PC-9 (cell line): ENCODE measurements at regions not wholly inside any gene's neighbourhood (a gene's known extent, or its start where the extent isn't known, plus 50 kb on each side); places are given as distances from the start of the nearest gene placed in this dataset.
"Not testable (repeated sequence)": the region's sequence is repeated elsewhere in the genome, so short reads cannot be mapped to it uniquely, and the experiment has no call there.

Experiments
- BruUV-seq: library from RNA; stranded (reverse); fragments of 400-500 nt; replicated peaks from 2 replicates; lab custom pipeline; 2021; lab: Mats Ljungman, UMichigan
- CTCF ChIA-PET: fragments of 300-600 bp; sonication (Branson Sonifier 250); formaldehyde crosslinking; loops from one replicate; lab custom pipeline; 2022; ENCODE audit warnings: antibody characterized with exemption; lab: Charles Lee
- POLR2A ChIA-PET: fragments of 300-600 bp; sonication (Branson Sonifier 250); formaldehyde crosslinking; loops from one replicate; lab custom pipeline; 2022; ENCODE audit warnings: antibody characterized with exemption; ENCODE audit not compliant: unreplicated experiment; lab: Charles Lee
- DNase-seq, 2 experiments: peaks; one replicate each; pipeline versions ENCODE4 v3.0.0 to v3.0.0-alpha.2; 2015 to 2022; ENCODE audit warnings: mixed read lengths in 1 of 2
- H2AFZ ChIP-seq: fragments of 200-600 bp; sonication (generic); 2 replicates; pipeline ENCODE4 v1.8.1; 2017; ENCODE audit warnings: antibody characterized with exemption
- H3F3A ChIP-seq: fragments of 200-600 bp; sonication (generic); 2 replicates; pipeline ENCODE4 v1.8.1; 2017; ENCODE audit warnings: antibody characterized with exemption, mild to moderate bottlenecking, low read depth; ENCODE audit not compliant: insufficient read depth
- H3K27ac ChIP-seq: fragments of 200-600 bp; sonication (generic); 2 replicates; pipeline ENCODE4 v1.6.1; 2016; ENCODE audit warnings: mixed run types
- H3K27me3 ChIP-seq: fragments of 200-600 bp; sonication (generic); 2 replicates; pipeline ENCODE4 v1.6.1; 2016; ENCODE audit warnings: low read depth, mixed run types; ENCODE audit not compliant: insufficient read depth
- H3K36me3 ChIP-seq: fragments of 200-600 bp; sonication (generic); 2 replicates; pipeline ENCODE4 v1.6.1; 2016; ENCODE audit warnings: low read depth, mixed run types
- H3K4me1 ChIP-seq: fragments of 200-600 bp; sonication (generic); replicated peaks from 2 replicates; pipeline ENCODE4 v1.6.1; 2016; ENCODE audit warnings: mixed run types; ENCODE audit not compliant: insufficient read depth
- H3K4me2 ChIP-seq: fragments of 200-600 bp; sonication (generic); 2 replicates; pipeline ENCODE4 v1.6.1; 2017; ENCODE audit warnings: mixed run types
- H3K4me3 ChIP-seq: fragments of 200-600 bp; sonication (generic); 2 replicates; pipeline ENCODE4 v1.6.1; 2016; ENCODE audit warnings: mixed run types
- H3K79me2 ChIP-seq: fragments of 200-600 bp; sonication (generic); 2 replicates; pipeline ENCODE4 v1.6.1; 2017; ENCODE audit warnings: low read depth, mixed run types
- H3K9me2 ChIP-seq: fragments of 200-600 bp; sonication (generic); 2 replicates; pipeline ENCODE4 v1.8.1; 2017; ENCODE audit warnings: mild to moderate bottlenecking; ENCODE audit not compliant: insufficient read depth
- H3K9me3 ChIP-seq: fragments of 200-600 bp; sonication (generic); 2 replicates; pipeline ENCODE4 v1.8.1; 2016; ENCODE audit warnings: low read depth; ENCODE audit not compliant: insufficient read depth
- H4K20me1 ChIP-seq: fragments of 200-600 bp; sonication (generic); 2 replicates; pipeline ENCODE4 v1.8.1; 2017; ENCODE audit not compliant: insufficient read depth
- EZH2 ChIP-seq: fragments of 200-600 bp; sonication (generic); IDR thresholded peaks from 2 replicates; pipeline ENCODE4 v1.8.0; 2017; ENCODE audit warnings: antibody characterized with exemption, low read depth
- intact Hi-C: fragments of 100-400 bp; cut with micrococcal nuclease; formaldehyde crosslinking; loops from one replicate; pipeline ENCODE4 v1.10.0; 2022; ENCODE audit not compliant: unreplicated experiment
- TF ChIP-seq, protein P1 (sequence below): fragments of 200-600 bp; sonication (generic); conservative IDR thresholded peaks from 2 replicates; pipeline ENCODE4 v1.6.1; 2017; ENCODE audit warnings: mixed run types, antibody characterized with exemption, mild to moderate bottlenecking, moderate library complexity

DNA sequence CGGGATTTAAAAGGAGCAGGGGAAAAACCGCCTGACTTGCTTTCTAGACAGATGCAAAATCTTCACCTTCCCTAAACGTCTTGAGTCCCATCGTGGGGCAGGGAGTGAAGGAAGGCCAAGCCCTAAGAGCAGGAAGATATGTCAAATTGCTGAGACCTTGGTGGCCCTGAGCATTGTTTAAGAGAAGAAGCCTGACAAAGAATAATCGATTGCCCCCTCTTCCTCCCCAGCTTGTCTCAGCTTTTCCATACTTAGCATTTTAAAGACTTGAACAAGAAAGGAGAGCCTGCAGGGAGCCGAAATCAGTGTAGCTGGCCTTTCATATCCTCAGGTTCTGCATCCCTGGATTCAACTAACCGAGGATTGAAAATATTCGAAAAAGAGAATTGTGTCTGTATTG, 157.6 kb upstream of the DLX2 start:
- ChIA-PET POLR2A (interaction anchor here (0.7 kb wide), 1 partner anchor 49 kb away, joined by 4 read pairs; no protein-coding TSS in a partner anchor), CTCF (no interaction called here)
- no peaks in the 10 kb centered on the region for H3K79me2 ChIP-seq
- H4K20me1 ChIP-seq: no peaks in the 10 kb centered on the region
- H2AFZ ChIP-seq: no peak overlapping the region
- no TSS peak for BruUV-seq
- no peaks in the 10 kb centered on the region for H3K9me2 ChIP-seq
- no peak for TF ChIP-seq EZH2
- TF ChIP-seq, protein P1, sequence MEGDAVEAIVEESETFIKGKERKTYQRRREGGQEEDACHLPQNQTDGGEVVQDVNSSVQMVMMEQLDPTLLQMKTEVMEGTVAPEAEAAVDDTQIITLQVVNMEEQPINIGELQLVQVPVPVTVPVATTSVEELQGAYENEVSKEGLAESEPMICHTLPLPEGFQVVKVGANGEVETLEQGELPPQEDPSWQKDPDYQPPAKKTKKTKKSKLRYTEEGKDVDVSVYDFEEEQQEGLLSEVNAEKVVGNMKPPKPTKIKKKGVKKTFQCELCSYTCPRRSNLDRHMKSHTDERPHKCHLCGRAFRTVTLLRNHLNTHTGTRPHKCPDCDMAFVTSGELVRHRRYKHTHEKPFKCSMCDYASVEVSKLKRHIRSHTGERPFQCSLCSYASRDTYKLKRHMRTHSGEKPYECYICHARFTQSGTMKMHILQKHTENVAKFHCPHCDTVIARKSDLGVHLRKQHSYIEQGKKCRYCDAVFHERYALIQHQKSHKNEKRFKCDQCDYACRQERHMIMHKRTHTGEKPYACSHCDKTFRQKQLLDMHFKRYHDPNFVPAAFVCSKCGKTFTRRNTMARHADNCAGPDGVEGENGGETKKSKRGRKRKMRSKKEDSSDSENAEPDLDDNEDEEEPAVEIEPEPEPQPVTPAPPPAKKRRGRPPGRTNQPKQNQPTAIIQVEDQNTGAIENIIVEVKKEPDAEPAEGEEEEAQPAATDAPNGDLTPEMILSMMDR: no peak
- H3K9me3 ChIP-seq: no peaks in the 10 kb centered on the region
- no peaks in the 10 kb centered on the region for H3F3A ChIP-seq
- H3K4me1 ChIP-seq: no peaks in the 10 kb centered on the region
- H3K4me2 ChIP-seq: no peak overlapping the region
- intact Hi-C loops: no loop called here
- no peaks in the 10 kb centered on the region for H3K27me3 ChIP-seq
- H3K27ac ChIP-seq: no peak overlapping the region
- no peak overlapping the region for H3K4me3 ChIP-seq
- H3K36me3 ChIP-seq: no peaks in the 10 kb centered on the region
- no peak for DNase-seq

DNA sequence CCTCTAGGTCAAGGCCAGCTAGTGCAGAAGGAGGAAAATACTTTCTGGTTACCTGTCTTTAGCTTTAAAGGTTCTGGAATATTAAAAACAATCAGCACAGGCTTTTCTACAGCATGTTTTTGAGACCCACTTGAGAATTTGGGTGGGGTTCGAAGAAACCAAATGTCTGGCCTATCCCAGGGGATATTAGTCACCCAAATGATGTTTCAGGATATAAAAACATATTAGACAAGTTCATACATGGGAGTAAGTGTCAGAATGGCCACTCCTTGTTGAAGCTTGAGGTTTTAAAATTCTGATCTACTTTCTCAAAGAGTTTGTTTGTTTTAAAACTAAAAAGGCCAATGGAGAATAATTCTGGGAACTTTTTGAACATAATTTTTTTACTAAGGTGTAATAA, 158.6 kb upstream of the DLX2 start:
- Histone ChIP-seq H3K27me3 (no peaks in the 10 kb centered on the region), H4K20me1 (no peaks in the 10 kb centered on the region), H3K36me3 (no peaks in the 10 kb centered on the region), H3K4me1 (no peaks in the 10 kb centered on the region), H3K9me3 (no peaks in the 10 kb centered on the region), H2AFZ (no peak overlapping the region), H3K4me3 (no peak overlapping the region), H3K9me2 (no peaks in the 10 kb centered on the region), H3K4me2 (no peak overlapping the region), H3K27ac (no peak overlapping the region), H3K79me2 (no peaks in the 10 kb centered on the region), H3F3A (no peaks in the 10 kb centered on the region)
- no TSS peak for BruUV-seq
- DNase-seq: no peak
- POLR2A ChIA-PET: no interaction called here
- intact Hi-C loops: no loop called here
- no peak for TF ChIP-seq EZH2
- TF ChIP-seq, protein P1: no peak
- CTCF ChIA-PET: no interaction called here

DNA sequence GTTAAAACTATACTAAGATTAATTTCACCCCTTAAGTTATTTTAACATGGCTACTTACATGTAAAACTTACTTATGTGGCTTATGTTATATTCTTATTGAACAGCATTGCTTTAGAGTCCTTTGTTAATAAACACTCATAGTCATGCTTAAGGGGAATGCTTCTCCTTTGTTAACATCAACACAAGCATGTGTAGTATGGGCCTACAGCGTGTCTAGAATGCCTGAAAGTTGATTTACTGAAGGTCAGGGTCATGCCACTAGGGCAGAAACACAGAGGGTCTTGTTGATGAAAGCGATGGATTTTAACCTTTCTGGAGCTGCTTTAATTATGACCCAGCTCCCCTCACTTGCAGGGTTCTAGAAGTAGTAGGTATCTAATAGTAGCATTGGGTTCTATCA, 159.8 kb upstream of the DLX2 start:
- H2AFZ ChIP-seq: no peak overlapping the region
- H3K27me3 ChIP-seq: no peaks in the 10 kb centered on the region
- no peak overlapping the region for H3K27ac ChIP-seq
- no peak overlapping the region for H3K4me2 ChIP-seq
- H3K4me1 ChIP-seq: no peaks in the 10 kb centered on the region
- no peak for DNase-seq
- H3K9me3 ChIP-seq: no peaks in the 10 kb centered on the region
- H3K36me3 ChIP-seq: no peaks in the 10 kb centered on the region
- no peaks in the 10 kb centered on the region for H4K20me1 ChIP-seq
- CTCF ChIA-PET: no interaction called here
- H3K4me3 ChIP-seq: no peak overlapping the region
- no peaks in the 10 kb centered on the region for H3K9me2 ChIP-seq
- no peak for TF ChIP-seq EZH2
- intact Hi-C loops: no loop called here
- no peaks in the 10 kb centered on the region for H3F3A ChIP-seq
- POLR2A ChIA-PET: no interaction called here
- H3K79me2 ChIP-seq: no peaks in the 10 kb centered on the region
- no TSS peak for BruUV-seq

DNA sequence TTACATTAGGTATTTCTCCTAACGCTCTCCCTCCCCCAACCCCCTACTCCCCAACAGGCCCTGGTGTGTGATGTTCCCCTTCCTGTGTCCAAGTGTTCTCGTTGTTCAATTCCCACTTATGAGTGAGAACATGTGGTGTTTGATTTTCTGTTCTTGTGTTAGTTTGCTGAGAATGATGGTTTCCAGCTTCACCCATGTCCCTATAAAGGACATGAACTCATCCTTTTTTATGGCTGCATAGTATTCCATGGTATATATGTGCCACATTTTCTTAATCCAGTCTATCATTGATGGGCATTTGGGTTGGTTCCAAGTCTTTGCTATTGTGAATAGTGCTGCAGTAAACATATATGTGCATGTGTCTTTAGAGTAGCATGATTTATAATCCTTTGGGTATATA, 162.1 kb upstream of the DLX2 start:
- H4K20me1 ChIP-seq, H3K4me3 ChIP-seq, DNase-seq, H3K9me2 ChIP-seq, intact Hi-C loops, H3K4me2 ChIP-seq, POLR2A ChIA-PET, H3K27me3 ChIP-seq, H3K4me1 ChIP-seq, CTCF ChIA-PET, H3K27ac ChIP-seq, H3F3A ChIP-seq, H3K9me3 ChIP-seq, H3K79me2 ChIP-seq, H2AFZ ChIP-seq, H3K36me3 ChIP-seq, BruUV-seq: not testable (repeated sequence)

DNA sequence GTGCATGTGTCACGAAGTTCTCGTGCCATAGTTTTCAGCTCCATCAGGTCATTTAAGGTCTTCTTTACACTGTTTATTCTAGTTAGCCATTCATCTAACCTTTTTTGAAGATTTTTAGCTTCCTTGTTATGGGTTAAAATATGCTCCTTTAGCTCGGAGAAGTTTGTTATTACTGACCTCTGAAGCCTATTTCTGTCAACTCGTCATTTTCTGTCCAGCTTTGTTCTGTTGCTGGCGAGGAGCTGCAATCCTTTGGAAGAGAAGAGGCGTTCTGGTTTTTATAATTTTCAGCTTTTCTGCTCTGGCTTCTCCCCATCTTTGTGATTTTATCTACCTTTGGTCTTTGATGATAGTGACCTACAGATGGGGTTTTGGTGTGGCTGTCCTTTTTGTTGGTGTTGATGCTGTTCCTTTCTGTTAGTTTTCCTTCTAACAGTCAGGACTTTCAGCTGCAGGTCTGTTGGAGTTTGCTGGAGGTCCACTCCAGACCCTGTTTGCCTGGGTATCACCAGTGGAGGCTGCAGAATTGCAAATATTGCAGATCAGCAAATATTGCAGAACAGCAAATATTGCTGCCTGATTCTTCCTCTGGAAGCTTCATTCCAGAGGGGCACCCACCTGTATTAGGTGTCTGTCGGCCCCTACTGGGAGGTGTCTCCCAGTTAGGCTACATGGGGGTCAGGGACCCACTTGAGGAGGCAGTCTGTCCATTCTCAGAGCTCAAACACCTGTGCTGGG, 157.7 kb upstream of the ITGA6 start:
- H3K4me1 ChIP-seq, POLR2A ChIA-PET, H3F3A ChIP-seq, H3K79me2 ChIP-seq, DNase-seq, H3K4me3 ChIP-seq, intact Hi-C loops, H4K20me1 ChIP-seq, H3K4me2 ChIP-seq, BruUV-seq, H3K9me2 ChIP-seq, H3K9me3 ChIP-seq, H3K27me3 ChIP-seq, H2AFZ ChIP-seq, H3K36me3 ChIP-seq, H3K27ac ChIP-seq: not testable (repeated sequence)
- CTCF ChIA-PET: interaction anchor here (0.5 kb wide), 1 partner anchor 195 kb away, joined by 5 read pairs; no protein-coding TSS in a partner anchor
